ENCODE measurements at regions not wholly inside any gene's neighbourhood (a gene's known extent, or its start where the extent isn't known, plus 50 kb on each side); places are given as distances from the start of the nearest gene placed in this dataset.

DNA sequence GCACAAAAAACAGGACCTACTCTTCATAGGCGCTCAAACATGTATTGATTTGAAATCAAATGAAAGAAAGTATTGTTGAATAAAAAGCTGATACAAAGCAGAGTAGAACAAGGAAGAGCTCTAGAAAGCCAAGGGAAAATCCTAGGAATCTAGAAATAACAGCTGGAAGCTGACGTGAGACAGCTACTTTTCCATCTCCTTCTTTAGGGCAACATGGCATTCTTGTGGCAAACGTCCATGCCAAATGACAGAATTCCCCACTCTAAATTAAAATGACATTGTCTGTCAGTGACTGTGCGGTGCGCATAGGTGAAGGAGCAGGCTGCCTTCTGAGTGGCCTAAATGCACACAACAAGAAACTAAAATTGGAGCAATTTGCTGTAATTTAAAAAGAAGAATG is 557.4 kb downstream of the SOX11 start:
- TF ChIP-seq CTCF (IDR thresholded peaks at IDR 0.05; ENCODE audit: poor library complexity): no peak
- TF ChIP-seq EZH2 (IDR thresholded peaks at IDR 0.05; ENCODE audit: borderline replicate concordance): no peak

Data from hepatocyte (in vitro differentiated cells).